Ishikawa (cell line): ENCODE measurements at regions not wholly inside any gene's neighbourhood (a gene's known extent, or its start where the extent isn't known, plus 50 kb on each side); places are given as distances from the start of the nearest gene placed in this dataset.

ENCODE experiments used
- CEBPB ChIP-seq: IDR thresholded peaks from 2 replicates; pipeline ENCODE4 v1.6.1; 2012
- CREB1 ChIP-seq: IDR thresholded peaks from 2 replicates; pipeline ENCODE4 v1.6.1; 2012; ENCODE audit warnings: low read depth
- EGR1 ChIP-seq: IDR thresholded peaks from 2 replicates; pipeline ENCODE4 v1.6.1; 2012
- EP300 ChIP-seq: IDR thresholded peaks from 2 replicates; pipeline ENCODE4 v1.6.1; 2012; ENCODE audit warnings: borderline replicate concordance
- FOXM1 ChIP-seq: IDR thresholded peaks from 2 replicates; pipeline ENCODE4 v1.6.1; 2012; ENCODE audit warnings: low read depth, borderline replicate concordance
- MAX ChIP-seq: IDR thresholded peaks from 2 replicates; pipeline ENCODE4 v1.6.1; 2012
- NFIC ChIP-seq: IDR thresholded peaks from 2 replicates; pipeline ENCODE4 v1.6.1; 2012
- RAD21 ChIP-seq: IDR thresholded peaks from 2 replicates; pipeline ENCODE4 v1.6.1; 2012; ENCODE audit warnings: low read depth
- REST ChIP-seq: IDR thresholded peaks from 2 replicates; pipeline ENCODE4 v1.6.1; 2012; ENCODE audit warnings: low read depth, mild to moderate bottlenecking
- TAF1 ChIP-seq: IDR thresholded peaks from 2 replicates; pipeline ENCODE4 v1.6.1; 2012; ENCODE audit warnings: low read depth, mild to moderate bottlenecking
- TCF12 ChIP-seq: IDR thresholded peaks from 2 replicates; pipeline ENCODE4 v1.6.1; 2012; ENCODE audit warnings: low read depth
- TEAD4 ChIP-seq: IDR thresholded peaks from 2 replicates; pipeline ENCODE4 v1.6.1; 2012
- USF1 ChIP-seq: IDR thresholded peaks from 2 replicates; pipeline ENCODE4 v1.6.1; 2012
- YY1 ChIP-seq: IDR thresholded peaks from 2 replicates; pipeline ENCODE4 v1.6.1; 2012; ENCODE audit warnings: low read depth
- ZBTB7A ChIP-seq: IDR thresholded peaks from 2 replicates; pipeline ENCODE4 v1.6.1; 2012; ENCODE audit warnings: low read depth

GRCh38 chr6:168376120-168376519 lies 56.5 kb upstream of the DACT2 start:
- TF ChIP-seq EGR1 (no peak), RAD21 (no peak), YY1 (no peak), NFIC (no peak), FOXM1 (no peak), CEBPB (no peak), TCF12 (no peak), EP300 (no peak), ZBTB7A (no peak)

- TF ChIP-seq NFIC (no peak), EGR1 (no peak)
These were observed 57.4 kb upstream of the DACT2 start for GRCh38 chr6:168376811-168377483.

GRCh38 chr6:168377484-168377855 lies 57.9 kb upstream of the DACT2 start:
- TF ChIP-seq NFIC (no peak), EP300 (no peak), RAD21 (no peak), USF1 (no peak), MAX (no peak), TAF1 (no peak), ZBTB7A (no peak), TCF12 (no peak), REST (no peak), FOXM1 (no peak), EGR1 (no peak), CREB1 (no peak), YY1 (no peak), CEBPB (no peak), TEAD4 (no peak)

- TF ChIP-seq FOXM1 = no peak
- no peak for TF ChIP-seq EGR1
- TF ChIP-seq RAD21 = no peak
These were observed 58.6 kb upstream of the DACT2 start for GRCh38 chr6:168377856-168378832.

- TF ChIP-seq YY1 (no peak), CREB1 (no peak), MAX (no peak), USF1 (no peak), NFIC (no peak), TAF1 (no peak), FOXM1 (no peak), TCF12 (no peak)
These were observed 59.9 kb upstream of the SMOC2 start for GRCh38 chr6:168380956-168381605.

- no peak for TF ChIP-seq RAD21
- TF ChIP-seq TAF1 = no peak
- TF ChIP-seq REST = no peak
These were observed 59.1 kb upstream of the SMOC2 start for GRCh38 chr6:168381726-168382458.
